GM12878 (cell line): ENCODE measurements at regions not wholly inside any gene's neighbourhood (a gene's known extent, or its start where the extent isn't known, plus 50 kb on each side); places are given as distances from the start of the nearest gene placed in this dataset.

Experiments used
- ATAC-seq: fragments of 200-7000 bp; cut with Tn5 transposase; 3 replicates; pipeline ENCODE4 v1.9.1; 2020; ENCODE audit warnings: mild to moderate bottlenecking, moderate library complexity
- BruUV-seq: library from RNA; stranded (reverse); fragments of 400-500 nt; replicated peaks from 2 replicates; lab custom pipeline; 2021; lab: Mats Ljungman, UMichigan
- CTCF ChIA-PET: fragments of 300-600 bp; sonication (Branson Sonifier 250); formaldehyde crosslinking; extraction: SDS; loops from one replicate; lab custom pipeline; 2021; ENCODE audit warnings: inconsistent platforms; lab: Yijun Ruan, JAX
- POLR2A ChIA-PET: fragments of 350-600 bp; formaldehyde crosslinking; extraction: SDS; loops from one replicate; lab custom pipeline; 2021; ENCODE audit warnings: inconsistent platforms; lab: Charles Lee
- RAD21 ChIA-PET: fragments of 300-600 bp; sonication (Branson Sonifier 250); formaldehyde crosslinking; loops from one replicate; lab custom pipeline; 2023; ENCODE audit warnings: antibody characterized with exemption; ENCODE audit not compliant: unreplicated experiment; lab: Charles Lee
- SMC1A ChIA-PET: fragments of 300-600 bp; sonication (Branson Sonifier 250); formaldehyde crosslinking; loops from one replicate; lab custom pipeline; 2023; ENCODE audit not compliant: unreplicated experiment, uncharacterized antibody; lab: Charles Lee
- DNase-seq: peaks from one replicate; pipeline ENCODE4 v3.0.0-alpha.2; 2011; ENCODE audit warnings: low read depth, low spot score
- FAIRE-seq: peaks from 3 replicates; lab custom pipeline; 2011; peaks lifted over from hg19 to GRCh38; lab: Jason Lieb, UNC
- H2AFZ ChIP-seq: 2 replicates; pipeline ENCODE4 v1.6.0; 2011; ENCODE audit warnings: low read depth, low read length, control low read depth; ENCODE audit not compliant: control insufficient read depth
- H3K27ac ChIP-seq: 2 replicates; pipeline ENCODE4 v1.5.1; 2011; ENCODE audit warnings: control low read depth; ENCODE audit not compliant: control insufficient read depth, insufficient read depth
- H3K27me3 ChIP-seq, 2 experiments: replicated peaks in 1 of 2; 2 replicates each; pipeline versions ENCODE4 v1.6.0 to v1.6.1; 2011; ENCODE audit warnings: low read length in 1 of 2; ENCODE audit not compliant: control insufficient read depth in 2 of 2, insufficient read depth in 2 of 2
- H3K36me3 ChIP-seq, 2 experiments: 2 replicates each; pipeline ENCODE4 v1.5.1; 2011; ENCODE audit warnings: low read length in 1 of 2; ENCODE audit not compliant: control insufficient read depth in 2 of 2, insufficient read depth in 2 of 2
- H3K4me1 ChIP-seq: 2 replicates; pipeline ENCODE4 v1.6.1; 2011; ENCODE audit warnings: mild to moderate bottlenecking, low read length, moderate library complexity, mixed read lengths; ENCODE audit not compliant: control insufficient read depth, insufficient read depth
- H3K4me2 ChIP-seq: 2 replicates; pipeline ENCODE4 v1.6.0; 2011; ENCODE audit warnings: control low read depth; ENCODE audit not compliant: control insufficient read depth, insufficient read depth
- H3K4me3 ChIP-seq: fragments of 200-600 bp; sonication (generic); 2 replicates; pipeline ENCODE4 v1.5.1; 2016
- H3K79me2 ChIP-seq: 2 replicates; pipeline ENCODE4 v1.6.0; 2011; ENCODE audit warnings: low read length; ENCODE audit not compliant: control insufficient read depth, insufficient read depth
- H3K9ac ChIP-seq: 2 replicates; pipeline ENCODE4 v1.8.0; 2011; ENCODE audit warnings: low read length, control low read depth, mixed read lengths; ENCODE audit not compliant: control insufficient read depth, insufficient read depth
- H3K9me3 ChIP-seq: replicated peaks from 3 replicates; pipeline ENCODE4 v1.5.1; 2011; ENCODE audit warnings: mild to moderate bottlenecking, low read length; ENCODE audit not compliant: control insufficient read depth, insufficient read depth
- H4K20me1 ChIP-seq: 2 replicates; pipeline ENCODE4 v1.6.0; 2011; ENCODE audit not compliant: control insufficient read depth, insufficient read depth
- FOXM1 ChIP-seq: IDR thresholded peaks from 2 replicates; pipeline ENCODE4 v1.6.1; 2012; ENCODE audit warnings: low read depth, mild to moderate bottlenecking, inconsistent platforms, low read length, moderate library complexity
- IRF4 ChIP-seq: IDR thresholded peaks from 2 replicates; pipeline ENCODE4 v1.6.1; 2011; ENCODE audit warnings: low read depth, low read length
- NR2C2 ChIP-seq: IDR thresholded peaks from 2 replicates; pipeline ENCODE4 v1.6.1; 2011; ENCODE audit warnings: borderline replicate concordance, low read depth; ENCODE audit not compliant: control insufficient read depth, insufficient read length
- PKNOX1 ChIP-seq: fragments of 450-650 bp; IDR thresholded peaks from 2 replicates; pipeline ENCODE4 v1.6.1; 2016; ENCODE audit warnings: mild to moderate bottlenecking
- REST ChIP-seq: IDR thresholded peaks from 2 replicates; pipeline ENCODE4 v1.6.1; 2012; ENCODE audit warnings: mild to moderate bottlenecking, low read depth, low read length
- RFX5 ChIP-seq: IDR thresholded peaks from 2 replicates; pipeline ENCODE4 v1.6.1; 2011; ENCODE audit warnings: low read depth, low read length, improper control_type of control experiment
- ZBTB4 ChIP-seq: fragments of 450-650 bp; formaldehyde crosslinking; IDR thresholded peaks from 2 replicates; pipeline ENCODE4 v1.4.0; 2022; ENCODE audit warnings: mild to moderate bottlenecking, moderate library complexity
- WGBS: methylation state at CpG from one replicate; pipeline ENCODE4 v1.1.6; 2016; ENCODE audit warnings: low lambda C conversion rate; ENCODE audit not compliant: insufficient replicate concordance, insufficient coverage; ENCODE audit errors: missing lambda C conversion rate; 5-methylcytosine and 5-hydroxymethylcytosine counted together
- in situ Hi-C: fragments of 300-500 bp; cut with MboI; formaldehyde crosslinking; loops from 9 replicates; pipeline ENCODE4 v1.14.3; 2018; ENCODE audit warnings: mixed read lengths
- intact Hi-C: fragments of 100-400 bp; cut with micrococcal nuclease; formaldehyde crosslinking; loops from one replicate; pipeline ENCODE4 v1.14.2; 2022; ENCODE audit not compliant: unreplicated experiment

GRCh38 chr5:7320701-7321301, 75.1 kb upstream of the ADCY2 start:
- ChIA-PET SMC1A (no interaction called here), POLR2A (no interaction called here), RAD21 (no interaction called here), CTCF (no interaction called here)
- Histone ChIP-seq H3K9me3 (no peaks in the 10 kb centered on the region), H3K9ac (no peak overlapping the region), H3K4me2 (no peak overlapping the region), H3K27me3 (no peaks in the 10 kb centered on the region), H3K4me1 (no peaks in the 10 kb centered on the region), H4K20me1 (no peaks in the 10 kb centered on the region), H3K36me3 (no peaks in the 10 kb centered on the region), H2AFZ (no peak overlapping the region), H3K79me2 (no peaks in the 10 kb centered on the region), H3K4me3 (no peak overlapping the region), H3K27ac (no peak overlapping the region)
- TF ChIP-seq RFX5 (no peak), REST (no peak), ZBTB4 (CRISPR knock-in tag) (no peak), FOXM1 (no peak), PKNOX1 (no peak), NR2C2 (no peak), IRF4 (no peak)
- DNase-seq: no peak
- intact Hi-C loops (no loop called here), in situ Hi-C loops (no loop called here)
- no peak for FAIRE-seq
- no peak for ATAC-seq
- 0% methylated on average over 2 of the region's 2 CpGs for WGBS
- BruUV-seq: no TSS peak
